WTC11 (cell line): ENCODE measurements at regions not wholly inside any gene's neighbourhood (a gene's known extent, or its start where the extent isn't known, plus 50 kb on each side); places are given as distances from the start of the nearest gene placed in this dataset. TPM values are rescaled to one million over a fixed set of nuclear protein-coding genes. Genes with fewer than 3 reads are reported as not detected.

Experiments used
- GABPB1 ChIP-seq: sonication (generic); formaldehyde crosslinking; IDR thresholded peaks from 2 replicates; pipeline ENCODE4 v1.8.1; 2023; ENCODE audit warnings: mild to moderate bottlenecking, missing genetic modification reagents
- ZMAT4 ChIP-seq: fragments of 250-450 bp; sonication (Bioruptor Pico); IDR thresholded peaks from 2 replicates; pipeline ENCODE4 v1.9.0; 2021; ENCODE audit warnings: mild to moderate bottlenecking
- ZNF423 ChIP-seq: fragments of 250-450 bp; sonication (Bioruptor Pico); IDR thresholded peaks from 2 replicates; pipeline ENCODE4 v2.1.2; 2022; ENCODE audit warnings: mild to moderate bottlenecking, moderate library complexity
- microRNA-seq: library from miRNA; unstranded; fragments of <30 nt; microRNA quantifications from one replicate; pipeline ENCODE4 v1.2.0, GENCODE V29; 2022; ENCODE audit warnings: borderline number of aligned reads
- TF ChIP-seq, protein P1 (sequence below): sonication (generic); formaldehyde crosslinking; IDR thresholded peaks from 2 replicates; pipeline ENCODE4 v1.8.0; 2023; ENCODE audit warnings: mild to moderate bottlenecking, missing genetic modification reagents

GRCh38 chr1:201778279-201779065 lies 50.5 kb upstream of the IPO9 start (continued):
- TF ChIP-seq, protein P1, sequence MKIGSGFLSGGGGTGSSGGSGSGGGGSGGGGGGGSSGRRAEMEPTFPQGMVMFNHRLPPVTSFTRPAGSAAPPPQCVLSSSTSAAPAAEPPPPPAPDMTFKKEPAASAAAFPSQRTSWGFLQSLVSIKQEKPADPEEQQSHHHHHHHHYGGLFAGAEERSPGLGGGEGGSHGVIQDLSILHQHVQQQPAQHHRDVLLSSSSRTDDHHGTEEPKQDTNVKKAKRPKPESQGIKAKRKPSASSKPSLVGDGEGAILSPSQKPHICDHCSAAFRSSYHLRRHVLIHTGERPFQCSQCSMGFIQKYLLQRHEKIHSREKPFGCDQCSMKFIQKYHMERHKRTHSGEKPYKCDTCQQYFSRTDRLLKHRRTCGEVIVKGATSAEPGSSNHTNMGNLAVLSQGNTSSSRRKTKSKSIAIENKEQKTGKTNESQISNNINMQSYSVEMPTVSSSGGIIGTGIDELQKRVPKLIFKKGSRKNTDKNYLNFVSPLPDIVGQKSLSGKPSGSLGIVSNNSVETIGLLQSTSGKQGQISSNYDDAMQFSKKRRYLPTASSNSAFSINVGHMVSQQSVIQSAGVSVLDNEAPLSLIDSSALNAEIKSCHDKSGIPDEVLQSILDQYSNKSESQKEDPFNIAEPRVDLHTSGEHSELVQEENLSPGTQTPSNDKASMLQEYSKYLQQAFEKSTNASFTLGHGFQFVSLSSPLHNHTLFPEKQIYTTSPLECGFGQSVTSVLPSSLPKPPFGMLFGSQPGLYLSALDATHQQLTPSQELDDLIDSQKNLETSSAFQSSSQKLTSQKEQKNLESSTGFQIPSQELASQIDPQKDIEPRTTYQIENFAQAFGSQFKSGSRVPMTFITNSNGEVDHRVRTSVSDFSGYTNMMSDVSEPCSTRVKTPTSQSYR (CRISPR knock-in tag) = no peak
- no peak for TF ChIP-seq ZNF423 (CRISPR knock-in tag)
- TF ChIP-seq ZMAT4 (CRISPR knock-in tag) = no peak
- TF ChIP-seq GABPB1 (CRISPR knock-in tag) = no peak

Small RNA genes lying in the stretch of these regions (microRNA-seq; reads per million reads assigned to microRNA genes)
- not detected for gene MIR5191
